HG03025 (cell line): ENCODE measurements at regions not wholly inside any gene's neighbourhood (a gene's known extent, or its start where the extent isn't known, plus 50 kb on each side); places are given as distances from the start of the nearest gene placed in this dataset.

ENCODE experiments used
- ATAC-seq: cut with Tn5 transposase; IDR thresholded peaks from one replicate; pipeline ENCODE4 v1.9.1; 2021; ENCODE audit warnings: mild to moderate bottlenecking, moderate library complexity; ENCODE audit not compliant: unreplicated experiment, low FRiP score

GRCh38 chr10:10772874-10773508 lies 244.7 kb upstream of the CELF2 start:
- no peak for ATAC-seq

GRCh38 chr10:10774416-10774815 lies 243.3 kb upstream of the CELF2 start:
- ATAC-seq = no peak

- ATAC-seq = no peak
These were observed 241.3 kb upstream of the CELF2 start for GRCh38 chr10:10776363-10776762.

- ATAC-seq = no peak
These were observed 240.4 kb upstream of the CELF2 start for GRCh38 chr10:10777279-10777678.

GRCh38 chr10:10777723-10778122 lies 239.9 kb upstream of the CELF2 start:
- ATAC-seq = no peak

- no peak for ATAC-seq
These were observed 238.7 kb upstream of the CELF2 start for GRCh38 chr10:10778959-10779358.

- ATAC-seq = no peak
These were observed 238.2 kb upstream of the CELF2 start for GRCh38 chr10:10779511-10779910.

- no peak for ATAC-seq
These were observed 236.9 kb upstream of the CELF2 start for GRCh38 chr10:10780746-10781145.

- ATAC-seq = no peak
These were observed 235.1 kb upstream of the CELF2 start for GRCh38 chr10:10782603-10783002.

- no peak for ATAC-seq
These were observed 232.0 kb upstream of the CELF2 start for GRCh38 chr10:10785627-10786026.

- ATAC-seq = no peak
These were observed 231.3 kb upstream of the CELF2 start for GRCh38 chr10:10786109-10787090.

- ATAC-seq = no peak
These were observed 230.1 kb upstream of the CELF2 start for GRCh38 chr10:10787586-10787985.

- ATAC-seq = no peak
These were observed 228.9 kb upstream of the CELF2 start for GRCh38 chr10:10788761-10789160.

GRCh38 chr10:10791869-10792268 lies 225.8 kb upstream of the CELF2 start:
- ATAC-seq = no peak

GRCh38 chr10:10792681-10793080 lies 225.0 kb upstream of the CELF2 start:
- no peak for ATAC-seq

- no peak for ATAC-seq
These were observed 223.6 kb upstream of the CELF2 start for GRCh38 chr10:10794046-10794445.

- no peak for ATAC-seq
These were observed 222.9 kb upstream of the CELF2 start for GRCh38 chr10:10794791-10795191.

GRCh38 chr10:10796061-10796773 lies 221.5 kb upstream of the CELF2 start:
- no peak for ATAC-seq

GRCh38 chr10:10796774-10797415 lies 220.8 kb upstream of the CELF2 start:
- ATAC-seq = no peak

- ATAC-seq = no peak
These were observed 220.2 kb upstream of the CELF2 start for GRCh38 chr10:10797513-10797912.
